ENCODE measurements at regions not wholly inside any gene's neighbourhood (a gene's known extent, or its start where the extent isn't known, plus 50 kb on each side); places are given as distances from the start of the nearest gene placed in this dataset.

DNA sequence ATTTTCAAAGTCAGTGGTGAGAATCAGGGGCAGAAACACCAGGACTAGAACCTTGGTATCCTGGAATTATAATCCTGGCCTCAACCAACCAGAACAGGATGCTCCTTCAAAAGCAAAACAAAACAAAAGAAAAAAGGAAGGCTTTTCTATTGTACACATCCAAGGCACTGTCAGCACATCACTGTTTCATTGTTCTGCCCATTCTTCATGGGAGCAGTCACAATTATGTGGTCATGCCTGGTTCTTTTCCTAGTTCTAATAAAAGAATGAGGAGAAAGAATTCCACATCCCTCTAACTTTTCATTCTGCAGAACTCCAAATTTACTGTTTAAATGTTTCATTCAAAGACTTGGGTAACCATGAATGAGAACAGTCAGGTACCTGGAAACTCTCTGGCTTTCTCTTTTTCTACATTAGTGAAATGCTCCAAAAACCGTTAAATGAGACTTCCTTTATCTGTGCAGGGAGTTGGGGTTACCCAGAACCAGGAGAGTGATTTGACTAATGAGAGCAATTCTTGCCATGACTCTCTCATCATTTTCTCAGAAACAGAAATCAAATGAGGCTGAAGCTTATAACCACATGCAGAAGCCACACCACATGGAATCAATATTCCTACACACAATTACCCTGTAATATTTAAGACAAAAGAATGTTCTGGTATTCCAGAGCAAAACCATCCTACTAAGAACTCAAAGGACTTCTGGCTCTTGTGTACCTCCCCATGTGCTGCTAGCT is 110.9 kb upstream of the CCDC150 start:
- TF ChIP-seq, protein P1, sequence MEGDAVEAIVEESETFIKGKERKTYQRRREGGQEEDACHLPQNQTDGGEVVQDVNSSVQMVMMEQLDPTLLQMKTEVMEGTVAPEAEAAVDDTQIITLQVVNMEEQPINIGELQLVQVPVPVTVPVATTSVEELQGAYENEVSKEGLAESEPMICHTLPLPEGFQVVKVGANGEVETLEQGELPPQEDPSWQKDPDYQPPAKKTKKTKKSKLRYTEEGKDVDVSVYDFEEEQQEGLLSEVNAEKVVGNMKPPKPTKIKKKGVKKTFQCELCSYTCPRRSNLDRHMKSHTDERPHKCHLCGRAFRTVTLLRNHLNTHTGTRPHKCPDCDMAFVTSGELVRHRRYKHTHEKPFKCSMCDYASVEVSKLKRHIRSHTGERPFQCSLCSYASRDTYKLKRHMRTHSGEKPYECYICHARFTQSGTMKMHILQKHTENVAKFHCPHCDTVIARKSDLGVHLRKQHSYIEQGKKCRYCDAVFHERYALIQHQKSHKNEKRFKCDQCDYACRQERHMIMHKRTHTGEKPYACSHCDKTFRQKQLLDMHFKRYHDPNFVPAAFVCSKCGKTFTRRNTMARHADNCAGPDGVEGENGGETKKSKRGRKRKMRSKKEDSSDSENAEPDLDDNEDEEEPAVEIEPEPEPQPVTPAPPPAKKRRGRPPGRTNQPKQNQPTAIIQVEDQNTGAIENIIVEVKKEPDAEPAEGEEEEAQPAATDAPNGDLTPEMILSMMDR (IDR thresholded peaks at IDR 0.05), result no peak
- no peak for TF ChIP-seq POLR2A (IDR thresholded peaks at IDR 0.05)
- TF ChIP-seq EP300 (IDR thresholded peaks at IDR 0.05), result no peak

Data from ovary (tissue), 3 donors.